GM23338 (cell line): ENCODE measurements at regions not wholly inside any gene's neighbourhood (a gene's known extent, or its start where the extent isn't known, plus 50 kb on each side); places are given as distances from the start of the nearest gene placed in this dataset.

Source experiments
- ATAC-seq: fragments of 200-7000 bp; cut with Tn5 transposase; 3 replicates; pipeline ENCODE4 v1.9.1; 2020
- DNase-seq: peaks from one replicate; pipeline ENCODE4 v3.0.0-alpha.2; 2015; ENCODE audit warnings: low spot score
- H2AFZ ChIP-seq: fragments of 200-600 bp; sonication (generic); 2 replicates; pipeline ENCODE4 v1.8.0; 2016; ENCODE audit warnings: antibody characterized with exemption, mild to moderate bottlenecking, moderate library complexity
- H3F3A ChIP-seq: fragments of 200-600 bp; sonication (generic); replicated peaks from 2 replicates; pipeline ENCODE4 v1.8.0; 2017; ENCODE audit warnings: antibody characterized with exemption, mixed run types, low read depth
- H3K27ac ChIP-seq: fragments of 200-600 bp; sonication (generic); 2 replicates; pipeline ENCODE4 v1.6.1; 2016; ENCODE audit warnings: low read depth
- H3K27me3 ChIP-seq: fragments of 200-600 bp; sonication (generic); 2 replicates; pipeline ENCODE4 v1.8.0; 2016; ENCODE audit warnings: mild to moderate bottlenecking, mixed run types, moderate library complexity; ENCODE audit not compliant: insufficient read depth
- H3K36me3 ChIP-seq: fragments of 200-600 bp; sonication (generic); 2 replicates; pipeline ENCODE4 v1.8.0; 2016; ENCODE audit warnings: mild to moderate bottlenecking; ENCODE audit not compliant: insufficient read depth
- H3K4me1 ChIP-seq: fragments of 200-600 bp; sonication (generic); 2 replicates; pipeline ENCODE4 v1.8.0; 2016; ENCODE audit warnings: mild to moderate bottlenecking, moderate library complexity; ENCODE audit not compliant: insufficient read depth
- H3K4me2 ChIP-seq: fragments of 200-600 bp; sonication (generic); 2 replicates; pipeline ENCODE4 v1.7.1; 2017; ENCODE audit warnings: mixed run types
- H3K4me3 ChIP-seq: fragments of 200-600 bp; sonication (generic); 2 replicates; pipeline ENCODE4 v1.6.1; 2016; ENCODE audit warnings: mixed run types
- H3K79me2 ChIP-seq: fragments of 200-600 bp; sonication (generic); replicated peaks from 2 replicates; pipeline ENCODE4 v1.8.0; 2017; ENCODE audit warnings: mild to moderate bottlenecking; ENCODE audit not compliant: insufficient read depth
- H3K9me2 ChIP-seq: fragments of 200-600 bp; sonication (generic); 2 replicates; pipeline ENCODE4 v1.8.0; 2017; ENCODE audit not compliant: insufficient read depth
- H4K20me1 ChIP-seq: fragments of 200-600 bp; sonication (generic); replicated peaks from 2 replicates; pipeline ENCODE4 v1.8.0; 2017; ENCODE audit warnings: mild to moderate bottlenecking; ENCODE audit not compliant: insufficient read depth
- H3K27ac Mint-ChIP-seq: 2 replicates; pipeline ENCODE4 v1.8.0; 2020; ENCODE audit warnings: inconsistent platforms, mild to moderate bottlenecking, moderate library complexity, mixed read lengths
- H3K27me3 Mint-ChIP-seq: 3 replicates; pipeline ENCODE4 v1.8.0; 2022; ENCODE audit warnings: low read depth, mild to moderate bottlenecking, moderate library complexity, mixed read lengths, inconsistent platforms; ENCODE audit not compliant: insufficient read depth, poor library complexity
- H3K36me3 Mint-ChIP-seq: 3 replicates; pipeline ENCODE4 v1.8.0; 2021; ENCODE audit warnings: low read depth, mild to moderate bottlenecking, inconsistent platforms, moderate library complexity, mixed read lengths
- H3K4me1 Mint-ChIP-seq: 3 replicates; pipeline ENCODE4 v1.8.0; 2020; ENCODE audit warnings: mild to moderate bottlenecking, inconsistent platforms, mixed read lengths
- H3K4me3 Mint-ChIP-seq: 3 replicates; pipeline ENCODE4 v1.8.0; 2021; ENCODE audit warnings: moderate library complexity, mild to moderate bottlenecking, inconsistent platforms, mixed read lengths
- H3K9me3 Mint-ChIP-seq: 3 replicates; pipeline ENCODE4 v1.8.0; 2020; ENCODE audit warnings: moderate library complexity, mild to moderate bottlenecking, inconsistent platforms, mixed read lengths
- CREB1 ChIP-seq: fragments of 250-450 bp; sonication (Bioruptor Pico); IDR thresholded peaks from 2 replicates; pipeline ENCODE4 v1.5.0; 2020; ENCODE audit warnings: low read depth, mild to moderate bottlenecking, moderate library complexity
- EZH2 ChIP-seq: fragments of 200-600 bp; sonication (generic); IDR thresholded peaks from one replicate; pipeline ENCODE4 v1.8.0; 2017; ENCODE audit warnings: antibody characterized with exemption, mild to moderate bottlenecking, low read depth; ENCODE audit not compliant: unreplicated experiment
- EZH2phosphoT487 ChIP-seq: fragments of 200-600 bp; sonication (generic); IDR thresholded peaks from one replicate; pipeline ENCODE4 v1.8.1; 2018; ENCODE audit warnings: antibody characterized with exemption; ENCODE audit not compliant: unreplicated experiment
- JUNB ChIP-seq: IDR thresholded peaks from one replicate; pipeline ENCODE4 v1.6.1; 2016; ENCODE audit warnings: antibody characterized with exemption; ENCODE audit not compliant: unreplicated experiment
- NANOG ChIP-seq: IDR thresholded peaks from 2 replicates; pipeline ENCODE4 v1.6.1; 2016; ENCODE audit warnings: antibody characterized with exemption, borderline replicate concordance
- POLR2AphosphoS5 ChIP-seq: IDR thresholded peaks from 2 replicates; pipeline ENCODE4 v1.6.1; 2016; ENCODE audit warnings: antibody characterized with exemption, low read depth
- STAT1 ChIP-seq: IDR thresholded peaks from one replicate; pipeline ENCODE4 v1.6.1; 2016; ENCODE audit warnings: antibody characterized with exemption; ENCODE audit not compliant: unreplicated experiment
- ZNF114 ChIP-seq: fragments of 250-450 bp; sonication (Bioruptor Pico); IDR thresholded peaks from 2 replicates; pipeline ENCODE4 v1.5.0; 2020; ENCODE audit warnings: mild to moderate bottlenecking, moderate library complexity
- ZNF331 ChIP-seq: fragments of 250-450 bp; sonication (Bioruptor Pico); IDR thresholded peaks from 2 replicates; pipeline ENCODE4 v1.5.0; 2020; ENCODE audit warnings: low read depth, mild to moderate bottlenecking, moderate library complexity
- TF ChIP-seq, protein P1 (sequence below): IDR thresholded peaks from 2 replicates; pipeline ENCODE4 v1.6.1; 2016; ENCODE audit warnings: antibody characterized with exemption
- TF ChIP-seq, protein P2 (sequence below), 2 experiments: fragments of 200-600 bp in 1 of 2; sonication (generic) in 1 of 2; conservative IDR thresholded peaks; 2 replicates each; pipeline versions ENCODE4 v1.5.1 to v1.6.1; 2016 to 2017; ENCODE audit warnings: antibody characterized with exemption in 2 of 2, low read depth in 2 of 2, mild to moderate bottlenecking in 2 of 2, moderate library complexity in 1 of 2
- TF ChIP-seq, protein P3 (sequence below): fragments of 250-450 bp; sonication (Bioruptor Pico); IDR thresholded peaks from 2 replicates; pipeline ENCODE4 v1.5.0; 2020; ENCODE audit warnings: mild to moderate bottlenecking, moderate library complexity
- TF ChIP-seq, protein P4 (sequence below): IDR thresholded peaks from one replicate; pipeline ENCODE4 v1.6.1; 2018; ENCODE audit warnings: antibody characterized with exemption; ENCODE audit not compliant: unreplicated experiment

DNA sequence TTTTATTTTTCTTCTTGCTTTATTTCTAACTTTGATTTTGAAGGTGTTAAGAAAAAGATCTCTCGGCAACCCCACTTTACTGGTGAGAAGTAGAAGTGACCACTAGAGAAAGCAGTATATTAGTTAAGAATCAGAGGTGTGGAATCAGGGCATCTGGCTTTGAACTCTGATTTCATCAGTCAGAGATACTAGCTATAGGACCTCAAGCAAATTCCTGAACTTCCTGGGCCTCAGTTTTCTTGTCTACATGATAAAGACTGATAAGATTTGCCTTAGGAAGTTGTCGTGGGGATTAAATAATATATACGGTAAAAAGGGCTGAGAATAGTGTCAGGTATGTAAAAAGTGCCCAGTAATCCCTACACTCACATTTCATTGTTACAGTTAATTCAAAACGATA is 440.3 kb upstream of the CRIM1 start (continued):
- TF ChIP-seq, protein P1, sequence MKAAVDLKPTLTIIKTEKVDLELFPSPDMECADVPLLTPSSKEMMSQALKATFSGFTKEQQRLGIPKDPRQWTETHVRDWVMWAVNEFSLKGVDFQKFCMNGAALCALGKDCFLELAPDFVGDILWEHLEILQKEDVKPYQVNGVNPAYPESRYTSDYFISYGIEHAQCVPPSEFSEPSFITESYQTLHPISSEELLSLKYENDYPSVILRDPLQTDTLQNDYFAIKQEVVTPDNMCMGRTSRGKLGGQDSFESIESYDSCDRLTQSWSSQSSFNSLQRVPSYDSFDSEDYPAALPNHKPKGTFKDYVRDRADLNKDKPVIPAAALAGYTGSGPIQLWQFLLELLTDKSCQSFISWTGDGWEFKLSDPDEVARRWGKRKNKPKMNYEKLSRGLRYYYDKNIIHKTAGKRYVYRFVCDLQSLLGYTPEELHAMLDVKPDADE: no peak

DNA sequence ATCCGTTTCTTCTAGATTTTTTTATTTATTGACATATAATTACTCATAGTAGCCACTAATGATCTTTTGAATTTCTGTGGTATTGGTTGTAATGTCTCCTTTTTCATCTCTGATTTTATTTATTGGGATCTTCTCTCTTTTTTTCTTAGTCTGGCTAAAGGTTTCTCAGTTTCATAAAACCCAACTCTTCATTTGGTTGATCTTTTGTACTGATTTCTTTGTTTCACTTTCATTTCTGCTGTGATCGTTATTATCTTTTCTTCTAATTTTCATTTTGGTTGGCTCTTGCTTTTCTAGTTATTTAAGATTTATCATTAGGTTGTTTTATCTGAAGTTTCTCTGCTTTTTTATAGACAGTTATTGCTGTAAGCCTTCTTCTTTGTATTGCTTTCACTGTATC is 463.6 kb upstream of the CRIM1 start:
- Mint-ChIP-seq H3K36me3 (no peaks in the 10 kb centered on the region), H3K27me3 (no peaks in the 10 kb centered on the region), H3K4me3 (no peak overlapping the region), H3K9me3 (no peaks in the 10 kb centered on the region), H3K27ac (no peak overlapping the region), H3K4me1 (no peaks in the 10 kb centered on the region)
- DNase-seq (no peak), ATAC-seq (no peak)
- Histone ChIP-seq H2AFZ (no peak overlapping the region), H3K4me1 (no peaks in the 10 kb centered on the region), H3K36me3 (no peaks in the 10 kb centered on the region), H3K4me3 (no peak overlapping the region), H3K79me2 (no peaks in the 10 kb centered on the region), H3K27ac (no peak overlapping the region), H3K27me3 (no peaks in the 10 kb centered on the region), H3F3A (no peaks in the 10 kb centered on the region), H4K20me1 (no peaks in the 10 kb centered on the region), H3K4me2 (no peak overlapping the region), H3K9me2 (no peaks in the 10 kb centered on the region)
- TF ChIP-seq EZH2 (no peak), STAT1 (no peak), JUNB (no peak), CREB1 (CRISPR knock-in tag) (no peak), ZNF114 (CRISPR knock-in tag) (no peak), ZNF331 (CRISPR knock-in tag) (no peak), POLR2AphosphoS5 (no peak), NANOG (no peak), EZH2phosphoT487 (no peak)
- TF ChIP-seq, protein P2, sequence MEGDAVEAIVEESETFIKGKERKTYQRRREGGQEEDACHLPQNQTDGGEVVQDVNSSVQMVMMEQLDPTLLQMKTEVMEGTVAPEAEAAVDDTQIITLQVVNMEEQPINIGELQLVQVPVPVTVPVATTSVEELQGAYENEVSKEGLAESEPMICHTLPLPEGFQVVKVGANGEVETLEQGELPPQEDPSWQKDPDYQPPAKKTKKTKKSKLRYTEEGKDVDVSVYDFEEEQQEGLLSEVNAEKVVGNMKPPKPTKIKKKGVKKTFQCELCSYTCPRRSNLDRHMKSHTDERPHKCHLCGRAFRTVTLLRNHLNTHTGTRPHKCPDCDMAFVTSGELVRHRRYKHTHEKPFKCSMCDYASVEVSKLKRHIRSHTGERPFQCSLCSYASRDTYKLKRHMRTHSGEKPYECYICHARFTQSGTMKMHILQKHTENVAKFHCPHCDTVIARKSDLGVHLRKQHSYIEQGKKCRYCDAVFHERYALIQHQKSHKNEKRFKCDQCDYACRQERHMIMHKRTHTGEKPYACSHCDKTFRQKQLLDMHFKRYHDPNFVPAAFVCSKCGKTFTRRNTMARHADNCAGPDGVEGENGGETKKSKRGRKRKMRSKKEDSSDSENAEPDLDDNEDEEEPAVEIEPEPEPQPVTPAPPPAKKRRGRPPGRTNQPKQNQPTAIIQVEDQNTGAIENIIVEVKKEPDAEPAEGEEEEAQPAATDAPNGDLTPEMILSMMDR (conservative IDR thresholded peaks at IDR 0.05; ENCODE audit: low read depth in 2 of 2): no peak
- TF ChIP-seq, protein P1: no peak
- TF ChIP-seq, protein P3, sequence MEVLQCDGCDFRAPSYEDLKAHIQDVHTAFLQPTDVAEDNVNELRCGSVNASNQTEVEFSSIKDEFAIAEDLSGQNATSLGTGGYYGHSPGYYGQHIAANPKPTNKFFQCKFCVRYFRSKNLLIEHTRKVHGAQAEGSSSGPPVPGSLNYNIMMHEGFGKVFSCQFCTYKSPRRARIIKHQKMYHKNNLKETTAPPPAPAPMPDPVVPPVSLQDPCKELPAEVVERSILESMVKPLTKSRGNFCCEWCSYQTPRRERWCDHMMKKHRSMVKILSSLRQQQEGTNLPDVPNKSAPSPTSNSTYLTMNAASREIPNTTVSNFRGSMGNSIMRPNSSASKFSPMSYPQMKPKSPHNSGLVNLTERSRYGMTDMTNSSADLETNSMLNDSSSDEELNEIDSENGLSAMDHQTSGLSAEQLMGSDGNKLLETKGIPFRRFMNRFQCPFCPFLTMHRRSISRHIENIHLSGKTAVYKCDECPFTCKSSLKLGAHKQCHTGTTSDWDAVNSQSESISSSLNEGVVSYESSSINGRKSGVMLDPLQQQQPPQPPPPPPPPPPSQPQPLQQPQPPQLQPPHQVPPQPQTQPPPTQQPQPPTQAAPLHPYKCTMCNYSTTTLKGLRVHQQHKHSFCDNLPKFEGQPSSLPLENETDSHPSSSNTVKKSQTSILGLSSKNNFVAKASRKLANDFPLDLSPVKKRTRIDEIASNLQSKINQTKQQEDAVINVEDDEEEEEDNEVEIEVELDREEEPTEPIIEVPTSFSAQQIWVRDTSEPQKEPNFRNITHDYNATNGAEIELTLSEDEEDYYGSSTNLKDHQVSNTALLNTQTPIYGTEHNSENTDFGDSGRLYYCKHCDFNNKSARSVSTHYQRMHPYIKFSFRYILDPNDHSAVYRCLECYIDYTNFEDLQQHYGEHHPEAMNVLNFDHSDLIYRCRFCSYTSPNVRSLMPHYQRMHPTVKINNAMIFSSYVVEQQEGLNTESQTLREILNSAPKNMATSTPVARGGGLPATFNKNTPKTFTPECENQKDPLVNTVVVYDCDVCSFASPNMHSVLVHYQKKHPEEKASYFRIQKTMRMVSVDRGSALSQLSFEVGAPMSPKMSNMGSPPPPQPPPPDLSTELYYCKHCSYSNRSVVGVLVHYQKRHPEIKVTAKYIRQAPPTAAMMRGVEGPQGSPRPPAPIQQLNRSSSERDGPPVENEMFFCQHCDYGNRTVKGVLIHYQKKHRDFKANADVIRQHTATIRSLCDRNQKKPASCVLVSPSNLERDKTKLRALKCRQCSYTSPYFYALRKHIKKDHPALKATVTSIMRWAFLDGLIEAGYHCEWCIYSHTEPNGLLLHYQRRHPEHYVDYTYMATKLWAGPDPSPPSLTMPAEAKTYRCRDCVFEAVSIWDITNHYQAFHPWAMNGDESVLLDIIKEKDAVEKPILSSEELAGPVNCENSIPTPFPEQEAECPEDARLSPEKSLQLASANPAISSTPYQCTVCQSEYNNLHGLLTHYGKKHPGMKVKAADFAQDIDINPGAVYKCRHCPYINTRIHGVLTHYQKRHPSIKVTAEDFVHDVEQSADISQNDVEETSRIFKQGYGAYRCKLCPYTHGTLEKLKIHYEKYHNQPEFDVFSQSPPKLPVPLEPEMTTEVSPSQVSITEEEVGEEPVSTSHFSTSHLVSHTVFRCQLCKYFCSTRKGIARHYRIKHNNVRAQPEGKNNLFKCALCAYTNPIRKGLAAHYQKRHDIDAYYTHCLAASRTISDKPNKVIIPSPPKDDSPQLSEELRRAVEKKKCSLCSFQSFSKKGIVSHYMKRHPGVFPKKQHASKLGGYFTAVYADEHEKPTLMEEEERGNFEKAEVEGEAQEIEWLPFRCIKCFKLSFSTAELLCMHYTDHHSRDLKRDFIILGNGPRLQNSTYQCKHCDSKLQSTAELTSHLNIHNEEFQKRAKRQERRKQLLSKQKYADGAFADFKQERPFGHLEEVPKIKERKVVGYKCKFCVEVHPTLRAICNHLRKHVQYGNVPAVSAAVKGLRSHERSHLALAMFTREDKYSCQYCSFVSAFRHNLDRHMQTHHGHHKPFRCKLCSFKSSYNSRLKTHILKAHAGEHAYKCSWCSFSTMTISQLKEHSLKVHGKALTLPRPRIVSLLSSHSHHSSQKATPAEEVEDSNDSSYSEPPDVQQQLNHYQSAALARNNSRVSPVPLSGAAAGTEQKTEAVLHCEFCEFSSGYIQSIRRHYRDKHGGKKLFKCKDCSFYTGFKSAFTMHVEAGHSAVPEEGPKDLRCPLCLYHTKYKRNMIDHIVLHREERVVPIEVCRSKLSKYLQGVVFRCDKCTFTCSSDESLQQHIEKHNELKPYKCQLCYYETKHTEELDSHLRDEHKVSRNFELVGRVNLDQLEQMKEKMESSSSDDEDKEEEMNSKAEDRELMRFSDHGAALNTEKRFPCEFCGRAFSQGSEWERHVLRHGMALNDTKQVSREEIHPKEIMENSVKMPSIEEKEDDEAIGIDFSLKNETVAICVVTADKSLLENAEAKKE (CRISPR knock-in tag): no peak
- TF ChIP-seq, protein P4, sequence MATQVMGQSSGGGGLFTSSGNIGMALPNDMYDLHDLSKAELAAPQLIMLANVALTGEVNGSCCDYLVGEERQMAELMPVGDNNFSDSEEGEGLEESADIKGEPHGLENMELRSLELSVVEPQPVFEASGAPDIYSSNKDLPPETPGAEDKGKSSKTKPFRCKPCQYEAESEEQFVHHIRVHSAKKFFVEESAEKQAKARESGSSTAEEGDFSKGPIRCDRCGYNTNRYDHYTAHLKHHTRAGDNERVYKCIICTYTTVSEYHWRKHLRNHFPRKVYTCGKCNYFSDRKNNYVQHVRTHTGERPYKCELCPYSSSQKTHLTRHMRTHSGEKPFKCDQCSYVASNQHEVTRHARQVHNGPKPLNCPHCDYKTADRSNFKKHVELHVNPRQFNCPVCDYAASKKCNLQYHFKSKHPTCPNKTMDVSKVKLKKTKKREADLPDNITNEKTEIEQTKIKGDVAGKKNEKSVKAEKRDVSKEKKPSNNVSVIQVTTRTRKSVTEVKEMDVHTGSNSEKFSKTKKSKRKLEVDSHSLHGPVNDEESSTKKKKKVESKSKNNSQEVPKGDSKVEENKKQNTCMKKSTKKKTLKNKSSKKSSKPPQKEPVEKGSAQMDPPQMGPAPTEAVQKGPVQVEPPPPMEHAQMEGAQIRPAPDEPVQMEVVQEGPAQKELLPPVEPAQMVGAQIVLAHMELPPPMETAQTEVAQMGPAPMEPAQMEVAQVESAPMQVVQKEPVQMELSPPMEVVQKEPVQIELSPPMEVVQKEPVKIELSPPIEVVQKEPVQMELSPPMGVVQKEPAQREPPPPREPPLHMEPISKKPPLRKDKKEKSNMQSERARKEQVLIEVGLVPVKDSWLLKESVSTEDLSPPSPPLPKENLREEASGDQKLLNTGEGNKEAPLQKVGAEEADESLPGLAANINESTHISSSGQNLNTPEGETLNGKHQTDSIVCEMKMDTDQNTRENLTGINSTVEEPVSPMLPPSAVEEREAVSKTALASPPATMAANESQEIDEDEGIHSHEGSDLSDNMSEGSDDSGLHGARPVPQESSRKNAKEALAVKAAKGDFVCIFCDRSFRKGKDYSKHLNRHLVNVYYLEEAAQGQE: no peak
